ENCODE measurements at regions not wholly inside any gene's neighbourhood (a gene's known extent, or its start where the extent isn't known, plus 50 kb on each side); places are given as distances from the start of the nearest gene placed in this dataset.

GRCh38 chr17:33847900-33848299, 407.2 kb upstream of the CCL2 start:
- TF ChIP-seq POLR2A (IDR thresholded peaks at IDR 0.05), result no peak
- TF ChIP-seq CTCF (IDR thresholded peaks at IDR 0.05), result no peak

All from Peyer's patch (tissue), 4 donors.